MM.1S (cell line): ENCODE measurements at regions not wholly inside any gene's neighbourhood (a gene's known extent, or its start where the extent isn't known, plus 50 kb on each side); places are given as distances from the start of the nearest gene placed in this dataset.

ENCODE experiments used
- EZH2phosphoT487 ChIP-seq: fragments of 300-600 bp; sonication (generic); IDR thresholded peaks from 2 replicates; pipeline ENCODE4 v1.6.1; 2018; ENCODE audit warnings: antibody characterized with exemption, low read length
- TF ChIP-seq, protein P1 (sequence below): fragments of 300-600 bp; sonication (generic); IDR thresholded peaks from 2 replicates; pipeline ENCODE4 v1.5.1; 2016; ENCODE audit warnings: antibody characterized with exemption, low read length, mixed read lengths

DNA sequence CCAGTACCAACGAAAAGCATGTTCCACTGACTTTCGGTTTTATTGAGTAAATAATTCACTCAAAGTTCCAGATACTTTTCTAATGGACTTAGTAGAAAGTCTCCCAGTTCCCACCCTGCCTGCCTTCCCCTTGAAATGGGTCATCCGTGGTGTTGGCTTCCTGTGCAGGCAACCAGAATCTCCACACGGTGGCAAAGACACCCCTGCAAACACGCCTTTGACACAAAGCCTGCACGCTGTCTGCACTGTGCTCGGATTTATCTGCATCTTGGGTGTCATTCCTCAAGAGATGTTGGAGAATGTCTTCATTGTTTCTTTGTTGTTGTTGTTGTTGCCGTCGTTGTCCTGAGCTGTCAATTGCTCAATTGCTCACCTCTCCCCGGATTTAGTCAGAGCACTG, 150.0 kb upstream of the IRX2 start:
- no peak for TF ChIP-seq EZH2phosphoT487
- TF ChIP-seq, protein P1, sequence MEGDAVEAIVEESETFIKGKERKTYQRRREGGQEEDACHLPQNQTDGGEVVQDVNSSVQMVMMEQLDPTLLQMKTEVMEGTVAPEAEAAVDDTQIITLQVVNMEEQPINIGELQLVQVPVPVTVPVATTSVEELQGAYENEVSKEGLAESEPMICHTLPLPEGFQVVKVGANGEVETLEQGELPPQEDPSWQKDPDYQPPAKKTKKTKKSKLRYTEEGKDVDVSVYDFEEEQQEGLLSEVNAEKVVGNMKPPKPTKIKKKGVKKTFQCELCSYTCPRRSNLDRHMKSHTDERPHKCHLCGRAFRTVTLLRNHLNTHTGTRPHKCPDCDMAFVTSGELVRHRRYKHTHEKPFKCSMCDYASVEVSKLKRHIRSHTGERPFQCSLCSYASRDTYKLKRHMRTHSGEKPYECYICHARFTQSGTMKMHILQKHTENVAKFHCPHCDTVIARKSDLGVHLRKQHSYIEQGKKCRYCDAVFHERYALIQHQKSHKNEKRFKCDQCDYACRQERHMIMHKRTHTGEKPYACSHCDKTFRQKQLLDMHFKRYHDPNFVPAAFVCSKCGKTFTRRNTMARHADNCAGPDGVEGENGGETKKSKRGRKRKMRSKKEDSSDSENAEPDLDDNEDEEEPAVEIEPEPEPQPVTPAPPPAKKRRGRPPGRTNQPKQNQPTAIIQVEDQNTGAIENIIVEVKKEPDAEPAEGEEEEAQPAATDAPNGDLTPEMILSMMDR, result no peak
